Adrenal gland (tissue), 5 donors: ENCODE measurements at regions not wholly inside any gene's neighbourhood (a gene's known extent, or its start where the extent isn't known, plus 50 kb on each side); places are given as distances from the start of the nearest gene placed in this dataset.

Experiments used
- POLR2A ChIP-seq, 2 donors: fragments of 450-650 bp; IDR thresholded peaks; one replicate each; pipeline ENCODE4 v1.6.1; 2017; ENCODE audit warnings: antibody characterized with exemption in 2 of 2, mild to moderate bottlenecking in 2 of 2, moderate library complexity in 1 of 2
- TF ChIP-seq, protein P1 (sequence below), 6 experiments: fragments of 450-650 bp in 4 of 6; fragments of 200-600 bp in 2 of 6; sonication (generic) in 1 of 6; IDR thresholded peaks; 1 replicate in 5 of 6; 2 replicates in 1 of 6; pipeline versions ENCODE4 v1.5.1 to v1.8.0; 2016 to 2021; ENCODE audit warnings: antibody characterized with exemption in 6 of 6, mild to moderate bottlenecking in 2 of 6, moderate library complexity in 1 of 6
- donor health status: DM: no; HTN: no; CAD: no.

DNA sequence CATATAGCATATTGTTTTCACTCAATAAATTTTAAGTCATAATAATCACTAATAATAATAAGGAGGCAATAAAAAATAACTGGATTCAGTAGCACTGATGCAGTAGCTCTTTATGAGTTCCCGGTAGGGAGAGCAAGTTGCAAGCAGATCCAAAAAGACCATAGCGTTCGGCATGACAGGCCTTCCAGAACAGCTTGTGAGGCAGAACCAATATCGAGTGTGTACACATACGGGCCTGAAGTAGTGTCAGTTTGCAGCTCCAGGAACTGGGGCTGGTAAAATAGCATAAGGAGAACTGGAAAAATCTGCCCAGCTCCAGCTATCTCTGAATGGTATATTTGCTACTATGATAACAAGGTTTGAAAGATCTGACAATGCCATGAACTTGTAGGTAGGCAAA, 1607.8 kb upstream of the PIK3C3 start:
- TF ChIP-seq, protein P1, sequence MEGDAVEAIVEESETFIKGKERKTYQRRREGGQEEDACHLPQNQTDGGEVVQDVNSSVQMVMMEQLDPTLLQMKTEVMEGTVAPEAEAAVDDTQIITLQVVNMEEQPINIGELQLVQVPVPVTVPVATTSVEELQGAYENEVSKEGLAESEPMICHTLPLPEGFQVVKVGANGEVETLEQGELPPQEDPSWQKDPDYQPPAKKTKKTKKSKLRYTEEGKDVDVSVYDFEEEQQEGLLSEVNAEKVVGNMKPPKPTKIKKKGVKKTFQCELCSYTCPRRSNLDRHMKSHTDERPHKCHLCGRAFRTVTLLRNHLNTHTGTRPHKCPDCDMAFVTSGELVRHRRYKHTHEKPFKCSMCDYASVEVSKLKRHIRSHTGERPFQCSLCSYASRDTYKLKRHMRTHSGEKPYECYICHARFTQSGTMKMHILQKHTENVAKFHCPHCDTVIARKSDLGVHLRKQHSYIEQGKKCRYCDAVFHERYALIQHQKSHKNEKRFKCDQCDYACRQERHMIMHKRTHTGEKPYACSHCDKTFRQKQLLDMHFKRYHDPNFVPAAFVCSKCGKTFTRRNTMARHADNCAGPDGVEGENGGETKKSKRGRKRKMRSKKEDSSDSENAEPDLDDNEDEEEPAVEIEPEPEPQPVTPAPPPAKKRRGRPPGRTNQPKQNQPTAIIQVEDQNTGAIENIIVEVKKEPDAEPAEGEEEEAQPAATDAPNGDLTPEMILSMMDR (IDR thresholded peaks at IDR 0.05), result no peak
- TF ChIP-seq POLR2A (IDR thresholded peaks at IDR 0.05), result no peak
